ENCODE measurements at regions not wholly inside any gene's neighbourhood (a gene's known extent, or its start where the extent isn't known, plus 50 kb on each side); places are given as distances from the start of the nearest gene placed in this dataset.
A peak's percentile ranks its signal among the peaks of the same experiment; 100 is the strongest.

DNA sequence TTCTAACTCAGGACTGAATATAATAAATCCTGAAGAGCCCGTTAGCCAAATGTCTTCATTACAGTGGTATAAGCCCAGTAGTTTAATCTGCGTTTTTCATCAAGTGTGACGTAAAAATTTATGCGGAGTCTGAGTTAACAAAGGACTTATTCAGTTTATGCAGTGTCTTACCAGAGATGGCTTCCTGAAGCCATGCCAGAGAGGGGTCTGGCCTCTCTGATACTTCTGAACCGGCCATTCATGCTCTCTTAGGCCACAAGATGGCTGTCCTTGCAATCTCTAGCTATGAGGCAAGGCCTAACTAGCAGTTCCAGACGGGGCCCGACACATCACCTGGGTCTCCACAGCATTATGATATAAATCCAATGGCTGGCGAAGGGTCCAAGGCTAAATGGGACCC lies 101.4 kb downstream of the TEX35 start:
- H3K4me3 Mint-ChIP-seq = no peak overlapping the region
- intact Hi-C loops (cut with micrococcal nuclease) = no loop called here
- H4K20me1 ChIP-seq (ENCODE audit: insufficient read depth, low read length) = no peaks in the 10 kb centered on the region
- H3K27me3 Mint-ChIP-seq (ENCODE audit: low read depth in 3 of 3) = peaks cover 0 to 4% (median 0%) of the 10 kb centered on the region in 3 donors
- TF ChIP-seq, protein P1, sequence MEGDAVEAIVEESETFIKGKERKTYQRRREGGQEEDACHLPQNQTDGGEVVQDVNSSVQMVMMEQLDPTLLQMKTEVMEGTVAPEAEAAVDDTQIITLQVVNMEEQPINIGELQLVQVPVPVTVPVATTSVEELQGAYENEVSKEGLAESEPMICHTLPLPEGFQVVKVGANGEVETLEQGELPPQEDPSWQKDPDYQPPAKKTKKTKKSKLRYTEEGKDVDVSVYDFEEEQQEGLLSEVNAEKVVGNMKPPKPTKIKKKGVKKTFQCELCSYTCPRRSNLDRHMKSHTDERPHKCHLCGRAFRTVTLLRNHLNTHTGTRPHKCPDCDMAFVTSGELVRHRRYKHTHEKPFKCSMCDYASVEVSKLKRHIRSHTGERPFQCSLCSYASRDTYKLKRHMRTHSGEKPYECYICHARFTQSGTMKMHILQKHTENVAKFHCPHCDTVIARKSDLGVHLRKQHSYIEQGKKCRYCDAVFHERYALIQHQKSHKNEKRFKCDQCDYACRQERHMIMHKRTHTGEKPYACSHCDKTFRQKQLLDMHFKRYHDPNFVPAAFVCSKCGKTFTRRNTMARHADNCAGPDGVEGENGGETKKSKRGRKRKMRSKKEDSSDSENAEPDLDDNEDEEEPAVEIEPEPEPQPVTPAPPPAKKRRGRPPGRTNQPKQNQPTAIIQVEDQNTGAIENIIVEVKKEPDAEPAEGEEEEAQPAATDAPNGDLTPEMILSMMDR (IDR thresholded peaks at IDR 0.05) = no peak
- no peak overlapping the region for H3K9ac ChIP-seq (ENCODE audit: insufficient read depth, low read length, poor library complexity, severe bottlenecking)
- H3K36me3 ChIP-seq (replicated peaks in 1 of 2; ENCODE audit: control insufficient read depth in 1 of 2, insufficient read depth in 2 of 2, low read length in 2 of 2) = no peaks in the 10 kb centered on the region
- H3K4me2 ChIP-seq (replicated peaks; ENCODE audit: extremely low read depth, low read length, poor library complexity, severe bottlenecking) = no peak overlapping the region
- H3K27ac ChIP-seq (ENCODE audit: low read depth in 1 of 2, low read length in 2 of 2) = no peak overlapping the region
- H3K4me1 Mint-ChIP-seq = peaks cover 4% of the 10 kb centered on the region
- WGBS (ENCODE audit: insufficient coverage) = 100% methylated on average over 4 of the region's 8 CpGs
- H3K4me3 ChIP-seq (replicated peaks in 1 of 3; ENCODE audit: low read depth in 2 of 3, low read length in 3 of 3) = no peak overlapping the region
- no peak overlapping the region for H2AFZ ChIP-seq (ENCODE audit: insufficient read depth, low read depth, low read length, poor library complexity, severe bottlenecking)
- H3K79me2 ChIP-seq (ENCODE audit: insufficient read depth, low read length) = no peaks in the 10 kb centered on the region
- H3K27ac Mint-ChIP-seq = no peak overlapping the region
- H3K9me3 ChIP-seq (replicated peaks in 1 of 2; ENCODE audit: control insufficient read depth in 1 of 2, insufficient read depth in 1 of 2, low read length in 2 of 2) = no peaks in the 10 kb centered on the region
- H3K36me3 Mint-ChIP-seq = no peaks in the 10 kb centered on the region
- H3K9me3 Mint-ChIP-seq = peaks cover 0 to 2% (median 0%) of the 10 kb centered on the region in 7 donors
- no peak for DNase-seq
- H3K4me1 ChIP-seq (ENCODE audit: control insufficient read depth in 1 of 2, insufficient read depth in 2 of 2, low read length in 2 of 2) = peaks cover 3 to 4% of the 10 kb centered on the region in 2 donors
- no peaks in the 10 kb centered on the region for H3K27me3 ChIP-seq (ENCODE audit: control insufficient read depth in 2 of 2, insufficient read depth in 2 of 2, low read length in 2 of 2)

DNA sequence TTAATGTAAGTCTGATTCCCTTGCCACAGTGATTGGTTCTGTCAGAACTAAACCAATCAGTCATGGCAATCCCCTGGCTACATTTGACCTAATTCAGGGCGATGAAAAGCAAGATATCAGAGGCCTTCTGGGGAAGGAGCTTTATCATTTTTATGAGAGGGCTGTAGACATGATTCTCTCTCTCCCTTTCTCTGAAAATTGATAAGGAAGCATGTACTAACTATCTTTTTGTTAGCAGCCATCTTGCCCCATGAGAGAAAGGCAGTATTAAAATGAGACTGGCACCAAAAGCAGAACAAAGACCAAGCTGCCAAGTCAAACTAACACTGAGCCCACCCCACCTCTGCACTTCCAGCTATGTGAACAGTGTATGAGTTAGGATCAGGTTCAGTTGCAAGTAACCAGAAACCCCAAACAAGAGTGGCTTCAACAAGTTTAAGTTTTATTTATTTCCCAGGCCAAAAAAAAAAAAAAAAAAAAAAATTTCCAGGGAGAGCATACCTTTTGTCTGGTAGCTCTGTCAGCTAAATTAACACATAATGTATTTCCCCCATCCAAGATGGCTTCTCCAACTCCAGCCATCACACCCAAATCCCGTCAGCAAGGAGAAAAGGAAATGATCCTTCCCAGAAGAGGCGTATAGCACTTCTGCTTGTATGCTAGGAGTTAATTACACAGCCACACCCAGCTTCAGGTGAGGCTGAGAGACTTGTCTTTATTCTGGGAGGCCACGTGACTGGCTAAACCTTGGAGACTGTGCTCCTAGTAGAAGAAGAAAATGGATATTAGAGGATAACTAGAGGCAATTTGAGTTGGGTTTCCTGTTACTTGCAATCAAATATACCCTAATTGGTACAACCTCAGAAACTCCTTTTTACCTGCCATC lies 105.8 kb upstream of the RALGPS2 start:
- Mint-ChIP-seq H3K27ac (peak overlapping the region in 1 of 7 donors; percentile 25), H3K9me3 (peaks cover 0 to 3% (median 0%) of the 10 kb centered on the region in 7 donors), H3K4me1 (no peaks in the 10 kb centered on the region), H3K27me3 (ENCODE audit: low read depth in 3 of 3) (no peaks in the 10 kb centered on the region), H3K4me3 (no peak overlapping the region), H3K36me3 (no peaks in the 10 kb centered on the region)
- TF ChIP-seq, protein P1 (IDR thresholded peaks at IDR 0.05) = no peak
- Histone ChIP-seq H3K79me2 (ENCODE audit: insufficient read depth, low read length) (no peaks in the 10 kb centered on the region), H3K9ac (ENCODE audit: insufficient read depth, low read length, poor library complexity, severe bottlenecking) (no peak overlapping the region), H3K27me3 (ENCODE audit: control insufficient read depth in 2 of 2, insufficient read depth in 2 of 2, low read length in 2 of 2) (no peaks in the 10 kb centered on the region), H3K27ac (ENCODE audit: low read depth in 1 of 2, low read length in 2 of 2) (no peak overlapping the region), H3K4me2 (replicated peaks; ENCODE audit: extremely low read depth, low read length, poor library complexity, severe bottlenecking) (no peak overlapping the region), H3K4me1 (ENCODE audit: control insufficient read depth in 1 of 2, insufficient read depth in 2 of 2, low read length in 2 of 2) (no peaks in the 10 kb centered on the region), H2AFZ (ENCODE audit: insufficient read depth, low read depth, low read length, poor library complexity, severe bottlenecking) (no peak overlapping the region), H4K20me1 (ENCODE audit: insufficient read depth, low read length) (no peaks in the 10 kb centered on the region), H3K36me3 (replicated peaks in 1 of 2; ENCODE audit: control insufficient read depth in 1 of 2, insufficient read depth in 2 of 2, low read length in 2 of 2) (no peaks in the 10 kb centered on the region), H3K4me3 (replicated peaks in 1 of 3; ENCODE audit: low read depth in 2 of 3, low read length in 3 of 3) (no peak overlapping the region), H3K9me3 (replicated peaks in 1 of 2; ENCODE audit: control insufficient read depth in 1 of 2, insufficient read depth in 1 of 2, low read length in 2 of 2) (no peaks in the 10 kb centered on the region)
- no peak for DNase-seq
- no CpG with 5 or more reads among the region's 4 CpGs for WGBS (ENCODE audit: insufficient coverage)
- intact Hi-C loops (cut with micrococcal nuclease) = no loop called here
